GM23338 (cell line): ENCODE measurements at regions not wholly inside any gene's neighbourhood (a gene's known extent, or its start where the extent isn't known, plus 50 kb on each side); places are given as distances from the start of the nearest gene placed in this dataset.

Source experiments
- ATAC-seq: fragments of 200-7000 bp; cut with Tn5 transposase; 3 replicates; pipeline ENCODE4 v1.9.1; 2020
- DNase-seq: peaks from one replicate; pipeline ENCODE4 v3.0.0-alpha.2; 2015; ENCODE audit warnings: low spot score
- H2AFZ ChIP-seq: fragments of 200-600 bp; sonication (generic); 2 replicates; pipeline ENCODE4 v1.8.0; 2016; ENCODE audit warnings: antibody characterized with exemption, mild to moderate bottlenecking, moderate library complexity
- H3F3A ChIP-seq: fragments of 200-600 bp; sonication (generic); replicated peaks from 2 replicates; pipeline ENCODE4 v1.8.0; 2017; ENCODE audit warnings: antibody characterized with exemption, mixed run types, low read depth
- H3K27ac ChIP-seq: fragments of 200-600 bp; sonication (generic); 2 replicates; pipeline ENCODE4 v1.6.1; 2016; ENCODE audit warnings: low read depth
- H3K27me3 ChIP-seq: fragments of 200-600 bp; sonication (generic); 2 replicates; pipeline ENCODE4 v1.8.0; 2016; ENCODE audit warnings: mild to moderate bottlenecking, mixed run types, moderate library complexity; ENCODE audit not compliant: insufficient read depth
- H3K36me3 ChIP-seq: fragments of 200-600 bp; sonication (generic); 2 replicates; pipeline ENCODE4 v1.8.0; 2016; ENCODE audit warnings: mild to moderate bottlenecking; ENCODE audit not compliant: insufficient read depth
- H3K4me1 ChIP-seq: fragments of 200-600 bp; sonication (generic); 2 replicates; pipeline ENCODE4 v1.8.0; 2016; ENCODE audit warnings: mild to moderate bottlenecking, moderate library complexity; ENCODE audit not compliant: insufficient read depth
- H3K4me2 ChIP-seq: fragments of 200-600 bp; sonication (generic); 2 replicates; pipeline ENCODE4 v1.7.1; 2017; ENCODE audit warnings: mixed run types
- H3K4me3 ChIP-seq: fragments of 200-600 bp; sonication (generic); 2 replicates; pipeline ENCODE4 v1.6.1; 2016; ENCODE audit warnings: mixed run types
- H3K79me2 ChIP-seq: fragments of 200-600 bp; sonication (generic); replicated peaks from 2 replicates; pipeline ENCODE4 v1.8.0; 2017; ENCODE audit warnings: mild to moderate bottlenecking; ENCODE audit not compliant: insufficient read depth
- H3K9me2 ChIP-seq: fragments of 200-600 bp; sonication (generic); 2 replicates; pipeline ENCODE4 v1.8.0; 2017; ENCODE audit not compliant: insufficient read depth
- H4K20me1 ChIP-seq: fragments of 200-600 bp; sonication (generic); replicated peaks from 2 replicates; pipeline ENCODE4 v1.8.0; 2017; ENCODE audit warnings: mild to moderate bottlenecking; ENCODE audit not compliant: insufficient read depth
- H3K27ac Mint-ChIP-seq: 2 replicates; pipeline ENCODE4 v1.8.0; 2020; ENCODE audit warnings: inconsistent platforms, mild to moderate bottlenecking, moderate library complexity, mixed read lengths
- H3K27me3 Mint-ChIP-seq: 3 replicates; pipeline ENCODE4 v1.8.0; 2022; ENCODE audit warnings: low read depth, mild to moderate bottlenecking, moderate library complexity, mixed read lengths, inconsistent platforms; ENCODE audit not compliant: insufficient read depth, poor library complexity
- H3K36me3 Mint-ChIP-seq: 3 replicates; pipeline ENCODE4 v1.8.0; 2021; ENCODE audit warnings: low read depth, mild to moderate bottlenecking, inconsistent platforms, moderate library complexity, mixed read lengths
- H3K4me1 Mint-ChIP-seq: 3 replicates; pipeline ENCODE4 v1.8.0; 2020; ENCODE audit warnings: mild to moderate bottlenecking, inconsistent platforms, mixed read lengths
- H3K4me3 Mint-ChIP-seq: 3 replicates; pipeline ENCODE4 v1.8.0; 2021; ENCODE audit warnings: moderate library complexity, mild to moderate bottlenecking, inconsistent platforms, mixed read lengths
- H3K9me3 Mint-ChIP-seq: 3 replicates; pipeline ENCODE4 v1.8.0; 2020; ENCODE audit warnings: moderate library complexity, mild to moderate bottlenecking, inconsistent platforms, mixed read lengths
- CREB1 ChIP-seq: fragments of 250-450 bp; sonication (Bioruptor Pico); IDR thresholded peaks from 2 replicates; pipeline ENCODE4 v1.5.0; 2020; ENCODE audit warnings: low read depth, mild to moderate bottlenecking, moderate library complexity
- EZH2 ChIP-seq: fragments of 200-600 bp; sonication (generic); IDR thresholded peaks from one replicate; pipeline ENCODE4 v1.8.0; 2017; ENCODE audit warnings: antibody characterized with exemption, mild to moderate bottlenecking, low read depth; ENCODE audit not compliant: unreplicated experiment
- EZH2phosphoT487 ChIP-seq: fragments of 200-600 bp; sonication (generic); IDR thresholded peaks from one replicate; pipeline ENCODE4 v1.8.1; 2018; ENCODE audit warnings: antibody characterized with exemption; ENCODE audit not compliant: unreplicated experiment
- JUNB ChIP-seq: IDR thresholded peaks from one replicate; pipeline ENCODE4 v1.6.1; 2016; ENCODE audit warnings: antibody characterized with exemption; ENCODE audit not compliant: unreplicated experiment
- NANOG ChIP-seq: IDR thresholded peaks from 2 replicates; pipeline ENCODE4 v1.6.1; 2016; ENCODE audit warnings: antibody characterized with exemption, borderline replicate concordance
- POLR2AphosphoS5 ChIP-seq: IDR thresholded peaks from 2 replicates; pipeline ENCODE4 v1.6.1; 2016; ENCODE audit warnings: antibody characterized with exemption, low read depth
- STAT1 ChIP-seq: IDR thresholded peaks from one replicate; pipeline ENCODE4 v1.6.1; 2016; ENCODE audit warnings: antibody characterized with exemption; ENCODE audit not compliant: unreplicated experiment
- ZNF114 ChIP-seq: fragments of 250-450 bp; sonication (Bioruptor Pico); IDR thresholded peaks from 2 replicates; pipeline ENCODE4 v1.5.0; 2020; ENCODE audit warnings: mild to moderate bottlenecking, moderate library complexity
- ZNF331 ChIP-seq: fragments of 250-450 bp; sonication (Bioruptor Pico); IDR thresholded peaks from 2 replicates; pipeline ENCODE4 v1.5.0; 2020; ENCODE audit warnings: low read depth, mild to moderate bottlenecking, moderate library complexity
- TF ChIP-seq, protein P1 (sequence below), 2 experiments: fragments of 200-600 bp in 1 of 2; sonication (generic) in 1 of 2; conservative IDR thresholded peaks; 2 replicates each; pipeline versions ENCODE4 v1.5.1 to v1.6.1; 2016 to 2017; ENCODE audit warnings: antibody characterized with exemption in 2 of 2, low read depth in 2 of 2, mild to moderate bottlenecking in 2 of 2, moderate library complexity in 1 of 2
- TF ChIP-seq, protein P2 (sequence below): IDR thresholded peaks from 2 replicates; pipeline ENCODE4 v1.6.1; 2016; ENCODE audit warnings: antibody characterized with exemption
- TF ChIP-seq, protein P3 (sequence below): IDR thresholded peaks from one replicate; pipeline ENCODE4 v1.6.1; 2018; ENCODE audit warnings: antibody characterized with exemption; ENCODE audit not compliant: unreplicated experiment
- TF ChIP-seq, protein P4 (sequence below): fragments of 250-450 bp; sonication (Bioruptor Pico); IDR thresholded peaks from 2 replicates; pipeline ENCODE4 v1.5.0; 2020; ENCODE audit warnings: mild to moderate bottlenecking, moderate library complexity

DNA sequence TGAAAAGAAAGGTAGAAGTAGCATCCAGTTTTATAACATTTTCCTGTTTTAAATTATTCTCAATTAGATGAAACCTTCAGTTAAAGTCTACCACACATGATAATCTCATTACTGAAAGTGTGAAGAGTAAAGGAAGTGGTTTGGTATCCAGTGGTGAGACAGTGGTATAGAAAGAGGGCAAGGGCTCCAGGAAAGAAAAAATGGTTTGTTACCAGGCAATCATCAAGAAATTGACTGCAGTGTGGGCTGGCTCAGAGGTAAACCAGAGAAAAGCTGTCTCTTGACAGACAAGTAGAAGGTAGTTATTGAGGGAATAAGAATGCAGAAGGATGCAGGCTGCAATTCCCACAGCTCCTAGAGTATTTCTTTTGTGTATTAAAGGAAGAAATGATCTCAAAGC lies 406.2 kb downstream of the TLL1 start:
- no peak overlapping the region for H3K4me3 ChIP-seq
- no peaks in the 10 kb centered on the region for H3K27me3 Mint-ChIP-seq
- no peak overlapping the region for H2AFZ ChIP-seq
- H3K9me3 Mint-ChIP-seq: no peaks in the 10 kb centered on the region
- no peak overlapping the region for H3K4me2 ChIP-seq
- no peaks in the 10 kb centered on the region for H4K20me1 ChIP-seq
- ATAC-seq (no peak), DNase-seq (no peak)
- H3K4me3 Mint-ChIP-seq: no peak overlapping the region
- no peaks in the 10 kb centered on the region for H3K27me3 ChIP-seq
- no peaks in the 10 kb centered on the region for H3K36me3 ChIP-seq
- H3K27ac Mint-ChIP-seq: no peak overlapping the region
- TF ChIP-seq, protein P1, sequence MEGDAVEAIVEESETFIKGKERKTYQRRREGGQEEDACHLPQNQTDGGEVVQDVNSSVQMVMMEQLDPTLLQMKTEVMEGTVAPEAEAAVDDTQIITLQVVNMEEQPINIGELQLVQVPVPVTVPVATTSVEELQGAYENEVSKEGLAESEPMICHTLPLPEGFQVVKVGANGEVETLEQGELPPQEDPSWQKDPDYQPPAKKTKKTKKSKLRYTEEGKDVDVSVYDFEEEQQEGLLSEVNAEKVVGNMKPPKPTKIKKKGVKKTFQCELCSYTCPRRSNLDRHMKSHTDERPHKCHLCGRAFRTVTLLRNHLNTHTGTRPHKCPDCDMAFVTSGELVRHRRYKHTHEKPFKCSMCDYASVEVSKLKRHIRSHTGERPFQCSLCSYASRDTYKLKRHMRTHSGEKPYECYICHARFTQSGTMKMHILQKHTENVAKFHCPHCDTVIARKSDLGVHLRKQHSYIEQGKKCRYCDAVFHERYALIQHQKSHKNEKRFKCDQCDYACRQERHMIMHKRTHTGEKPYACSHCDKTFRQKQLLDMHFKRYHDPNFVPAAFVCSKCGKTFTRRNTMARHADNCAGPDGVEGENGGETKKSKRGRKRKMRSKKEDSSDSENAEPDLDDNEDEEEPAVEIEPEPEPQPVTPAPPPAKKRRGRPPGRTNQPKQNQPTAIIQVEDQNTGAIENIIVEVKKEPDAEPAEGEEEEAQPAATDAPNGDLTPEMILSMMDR (conservative IDR thresholded peaks at IDR 0.05; ENCODE audit: low read depth in 2 of 2): no peak
- no peak for TF ChIP-seq EZH2phosphoT487
- TF ChIP-seq, protein P2, sequence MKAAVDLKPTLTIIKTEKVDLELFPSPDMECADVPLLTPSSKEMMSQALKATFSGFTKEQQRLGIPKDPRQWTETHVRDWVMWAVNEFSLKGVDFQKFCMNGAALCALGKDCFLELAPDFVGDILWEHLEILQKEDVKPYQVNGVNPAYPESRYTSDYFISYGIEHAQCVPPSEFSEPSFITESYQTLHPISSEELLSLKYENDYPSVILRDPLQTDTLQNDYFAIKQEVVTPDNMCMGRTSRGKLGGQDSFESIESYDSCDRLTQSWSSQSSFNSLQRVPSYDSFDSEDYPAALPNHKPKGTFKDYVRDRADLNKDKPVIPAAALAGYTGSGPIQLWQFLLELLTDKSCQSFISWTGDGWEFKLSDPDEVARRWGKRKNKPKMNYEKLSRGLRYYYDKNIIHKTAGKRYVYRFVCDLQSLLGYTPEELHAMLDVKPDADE: no peak
- no peak for TF ChIP-seq POLR2AphosphoS5
- TF ChIP-seq, protein P3, sequence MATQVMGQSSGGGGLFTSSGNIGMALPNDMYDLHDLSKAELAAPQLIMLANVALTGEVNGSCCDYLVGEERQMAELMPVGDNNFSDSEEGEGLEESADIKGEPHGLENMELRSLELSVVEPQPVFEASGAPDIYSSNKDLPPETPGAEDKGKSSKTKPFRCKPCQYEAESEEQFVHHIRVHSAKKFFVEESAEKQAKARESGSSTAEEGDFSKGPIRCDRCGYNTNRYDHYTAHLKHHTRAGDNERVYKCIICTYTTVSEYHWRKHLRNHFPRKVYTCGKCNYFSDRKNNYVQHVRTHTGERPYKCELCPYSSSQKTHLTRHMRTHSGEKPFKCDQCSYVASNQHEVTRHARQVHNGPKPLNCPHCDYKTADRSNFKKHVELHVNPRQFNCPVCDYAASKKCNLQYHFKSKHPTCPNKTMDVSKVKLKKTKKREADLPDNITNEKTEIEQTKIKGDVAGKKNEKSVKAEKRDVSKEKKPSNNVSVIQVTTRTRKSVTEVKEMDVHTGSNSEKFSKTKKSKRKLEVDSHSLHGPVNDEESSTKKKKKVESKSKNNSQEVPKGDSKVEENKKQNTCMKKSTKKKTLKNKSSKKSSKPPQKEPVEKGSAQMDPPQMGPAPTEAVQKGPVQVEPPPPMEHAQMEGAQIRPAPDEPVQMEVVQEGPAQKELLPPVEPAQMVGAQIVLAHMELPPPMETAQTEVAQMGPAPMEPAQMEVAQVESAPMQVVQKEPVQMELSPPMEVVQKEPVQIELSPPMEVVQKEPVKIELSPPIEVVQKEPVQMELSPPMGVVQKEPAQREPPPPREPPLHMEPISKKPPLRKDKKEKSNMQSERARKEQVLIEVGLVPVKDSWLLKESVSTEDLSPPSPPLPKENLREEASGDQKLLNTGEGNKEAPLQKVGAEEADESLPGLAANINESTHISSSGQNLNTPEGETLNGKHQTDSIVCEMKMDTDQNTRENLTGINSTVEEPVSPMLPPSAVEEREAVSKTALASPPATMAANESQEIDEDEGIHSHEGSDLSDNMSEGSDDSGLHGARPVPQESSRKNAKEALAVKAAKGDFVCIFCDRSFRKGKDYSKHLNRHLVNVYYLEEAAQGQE: no peak
- TF ChIP-seq NANOG: no peak
- no peak for TF ChIP-seq CREB1 (CRISPR knock-in tag)
- TF ChIP-seq ZNF331 (CRISPR knock-in tag): no peak
- no peak for TF ChIP-seq EZH2
- TF ChIP-seq ZNF114 (CRISPR knock-in tag): no peak
- TF ChIP-seq, protein P4, sequence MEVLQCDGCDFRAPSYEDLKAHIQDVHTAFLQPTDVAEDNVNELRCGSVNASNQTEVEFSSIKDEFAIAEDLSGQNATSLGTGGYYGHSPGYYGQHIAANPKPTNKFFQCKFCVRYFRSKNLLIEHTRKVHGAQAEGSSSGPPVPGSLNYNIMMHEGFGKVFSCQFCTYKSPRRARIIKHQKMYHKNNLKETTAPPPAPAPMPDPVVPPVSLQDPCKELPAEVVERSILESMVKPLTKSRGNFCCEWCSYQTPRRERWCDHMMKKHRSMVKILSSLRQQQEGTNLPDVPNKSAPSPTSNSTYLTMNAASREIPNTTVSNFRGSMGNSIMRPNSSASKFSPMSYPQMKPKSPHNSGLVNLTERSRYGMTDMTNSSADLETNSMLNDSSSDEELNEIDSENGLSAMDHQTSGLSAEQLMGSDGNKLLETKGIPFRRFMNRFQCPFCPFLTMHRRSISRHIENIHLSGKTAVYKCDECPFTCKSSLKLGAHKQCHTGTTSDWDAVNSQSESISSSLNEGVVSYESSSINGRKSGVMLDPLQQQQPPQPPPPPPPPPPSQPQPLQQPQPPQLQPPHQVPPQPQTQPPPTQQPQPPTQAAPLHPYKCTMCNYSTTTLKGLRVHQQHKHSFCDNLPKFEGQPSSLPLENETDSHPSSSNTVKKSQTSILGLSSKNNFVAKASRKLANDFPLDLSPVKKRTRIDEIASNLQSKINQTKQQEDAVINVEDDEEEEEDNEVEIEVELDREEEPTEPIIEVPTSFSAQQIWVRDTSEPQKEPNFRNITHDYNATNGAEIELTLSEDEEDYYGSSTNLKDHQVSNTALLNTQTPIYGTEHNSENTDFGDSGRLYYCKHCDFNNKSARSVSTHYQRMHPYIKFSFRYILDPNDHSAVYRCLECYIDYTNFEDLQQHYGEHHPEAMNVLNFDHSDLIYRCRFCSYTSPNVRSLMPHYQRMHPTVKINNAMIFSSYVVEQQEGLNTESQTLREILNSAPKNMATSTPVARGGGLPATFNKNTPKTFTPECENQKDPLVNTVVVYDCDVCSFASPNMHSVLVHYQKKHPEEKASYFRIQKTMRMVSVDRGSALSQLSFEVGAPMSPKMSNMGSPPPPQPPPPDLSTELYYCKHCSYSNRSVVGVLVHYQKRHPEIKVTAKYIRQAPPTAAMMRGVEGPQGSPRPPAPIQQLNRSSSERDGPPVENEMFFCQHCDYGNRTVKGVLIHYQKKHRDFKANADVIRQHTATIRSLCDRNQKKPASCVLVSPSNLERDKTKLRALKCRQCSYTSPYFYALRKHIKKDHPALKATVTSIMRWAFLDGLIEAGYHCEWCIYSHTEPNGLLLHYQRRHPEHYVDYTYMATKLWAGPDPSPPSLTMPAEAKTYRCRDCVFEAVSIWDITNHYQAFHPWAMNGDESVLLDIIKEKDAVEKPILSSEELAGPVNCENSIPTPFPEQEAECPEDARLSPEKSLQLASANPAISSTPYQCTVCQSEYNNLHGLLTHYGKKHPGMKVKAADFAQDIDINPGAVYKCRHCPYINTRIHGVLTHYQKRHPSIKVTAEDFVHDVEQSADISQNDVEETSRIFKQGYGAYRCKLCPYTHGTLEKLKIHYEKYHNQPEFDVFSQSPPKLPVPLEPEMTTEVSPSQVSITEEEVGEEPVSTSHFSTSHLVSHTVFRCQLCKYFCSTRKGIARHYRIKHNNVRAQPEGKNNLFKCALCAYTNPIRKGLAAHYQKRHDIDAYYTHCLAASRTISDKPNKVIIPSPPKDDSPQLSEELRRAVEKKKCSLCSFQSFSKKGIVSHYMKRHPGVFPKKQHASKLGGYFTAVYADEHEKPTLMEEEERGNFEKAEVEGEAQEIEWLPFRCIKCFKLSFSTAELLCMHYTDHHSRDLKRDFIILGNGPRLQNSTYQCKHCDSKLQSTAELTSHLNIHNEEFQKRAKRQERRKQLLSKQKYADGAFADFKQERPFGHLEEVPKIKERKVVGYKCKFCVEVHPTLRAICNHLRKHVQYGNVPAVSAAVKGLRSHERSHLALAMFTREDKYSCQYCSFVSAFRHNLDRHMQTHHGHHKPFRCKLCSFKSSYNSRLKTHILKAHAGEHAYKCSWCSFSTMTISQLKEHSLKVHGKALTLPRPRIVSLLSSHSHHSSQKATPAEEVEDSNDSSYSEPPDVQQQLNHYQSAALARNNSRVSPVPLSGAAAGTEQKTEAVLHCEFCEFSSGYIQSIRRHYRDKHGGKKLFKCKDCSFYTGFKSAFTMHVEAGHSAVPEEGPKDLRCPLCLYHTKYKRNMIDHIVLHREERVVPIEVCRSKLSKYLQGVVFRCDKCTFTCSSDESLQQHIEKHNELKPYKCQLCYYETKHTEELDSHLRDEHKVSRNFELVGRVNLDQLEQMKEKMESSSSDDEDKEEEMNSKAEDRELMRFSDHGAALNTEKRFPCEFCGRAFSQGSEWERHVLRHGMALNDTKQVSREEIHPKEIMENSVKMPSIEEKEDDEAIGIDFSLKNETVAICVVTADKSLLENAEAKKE (CRISPR knock-in tag): no peak
- no peak for TF ChIP-seq JUNB
- TF ChIP-seq STAT1: no peak
- H3F3A ChIP-seq: no peaks in the 10 kb centered on the region
- H3K4me1 Mint-ChIP-seq: no peaks in the 10 kb centered on the region
- no peaks in the 10 kb centered on the region for H3K79me2 ChIP-seq
- H3K4me1 ChIP-seq: no peaks in the 10 kb centered on the region
- H3K36me3 Mint-ChIP-seq: no peaks in the 10 kb centered on the region
- no peak overlapping the region for H3K27ac ChIP-seq
- no peaks in the 10 kb centered on the region for H3K9me2 ChIP-seq
